CD4-positive, alpha-beta T cell (primary cell): ENCODE measurements at regions not wholly inside any gene's neighbourhood (a gene's known extent, or its start where the extent isn't known, plus 50 kb on each side); places are given as distances from the start of the nearest gene placed in this dataset.
"Not testable (repeated sequence)": the region's sequence is repeated elsewhere in the genome, so short reads cannot be mapped to it uniquely, and the experiment has no call there.

ENCODE experiments used
- ATAC-seq: fragments of 200-7000 bp; cut with Tn5 transposase; one replicate; pipeline ENCODE4 v1.10.0; 2022; ENCODE audit warnings: mild to moderate bottlenecking; ENCODE audit not compliant: poor library complexity
- CTCF ChIA-PET: fragments of 350-600 bp; sonication (Branson Sonifier 250); formaldehyde crosslinking; loops from one replicate; lab custom pipeline; 2021; ENCODE audit warnings: antibody characterized with exemption, inconsistent platforms; lab: Charles Lee
- POLR2A ChIA-PET: fragments of 350-600 bp; sonication (Branson Sonifier 250); formaldehyde crosslinking; loops from one replicate; lab custom pipeline; 2021; ENCODE audit warnings: antibody characterized with exemption, inconsistent platforms; lab: Charles Lee
- DNase-seq, 14 experiments: peaks; one replicate each; pipeline ENCODE4 v3.0.0-alpha.2; 2013 to 2020; ENCODE audit warnings: mixed read lengths in 2 of 14
- H3K27ac ChIP-seq, 2 donors: one replicate each; pipeline versions ENCODE4 v1.5.1 to v1.7.0; 2013; ENCODE audit warnings: low read length in 2 of 2, low read depth in 1 of 2, mild to moderate bottlenecking in 1 of 2
- H3K27me3 ChIP-seq, 2 experiments: 1 replicate in 1 of 2; 2 replicates in 1 of 2; pipeline versions ENCODE4 v1.6.1 to v1.7.0; 2013; ENCODE audit warnings: low read length in 2 of 2, control low read depth in 1 of 2, mild to moderate bottlenecking in 1 of 2, moderate library complexity in 1 of 2; ENCODE audit not compliant: insufficient read depth in 2 of 2, control insufficient read depth in 1 of 2
- H3K36me3 ChIP-seq: one replicate; pipeline ENCODE4 v1.6.1; 2013; ENCODE audit warnings: low read length, control low read depth; ENCODE audit not compliant: insufficient read depth
- H3K4me1 ChIP-seq: one replicate; pipeline ENCODE4 v1.6.1; 2013; ENCODE audit warnings: low read length, control low read depth; ENCODE audit not compliant: insufficient read depth
- H3K4me3 ChIP-seq: one replicate; pipeline ENCODE4 v1.5.1; 2013; ENCODE audit warnings: mild to moderate bottlenecking, low read length, moderate library complexity
- H3K9me3 ChIP-seq, 2 experiments: 1 replicate in 1 of 2; 2 replicates in 1 of 2; pipeline versions ENCODE4 v1.6.1 to v1.7.0; 2013; ENCODE audit warnings: low read length in 2 of 2, mild to moderate bottlenecking in 2 of 2, control low read depth in 1 of 2, moderate library complexity in 1 of 2; ENCODE audit not compliant: control insufficient read depth in 1 of 2, insufficient read depth in 1 of 2
- H3K27ac Mint-ChIP-seq: one replicate; pipeline ENCODE4 v1.8.0; 2020; ENCODE audit warnings: mixed read lengths
- H3K27me3 Mint-ChIP-seq: one replicate; pipeline ENCODE4 v1.8.0; 2021; ENCODE audit warnings: mixed read lengths
- H3K36me3 Mint-ChIP-seq: one replicate; pipeline ENCODE4 v1.8.0; 2021; ENCODE audit warnings: low read depth, mixed read lengths
- H3K4me1 Mint-ChIP-seq: one replicate; pipeline ENCODE4 v1.8.0; 2021; ENCODE audit warnings: low read depth, mixed read lengths
- H3K4me3 Mint-ChIP-seq: one replicate; pipeline ENCODE4 v1.8.0; 2020; ENCODE audit warnings: mild to moderate bottlenecking, mixed read lengths
- H3K9me3 Mint-ChIP-seq: one replicate; pipeline ENCODE4 v1.8.0; 2020; ENCODE audit warnings: mixed read lengths
- intact Hi-C, 2 experiments: fragments of 100-400 bp; cut with DNase I in 1 of 2; cut with micrococcal nuclease in 1 of 2; formaldehyde crosslinking; loops; one replicate each; pipeline versions ENCODE4 v1.15.1 to v1.9.0; 2023 to 2025; cut with DNase I, micrococcal nuclease
- TF ChIP-seq, protein P1 (sequence below): fragments of 200-600 bp; IDR thresholded peaks from one replicate; pipeline ENCODE4 v1.8.0; 2022; ENCODE audit warnings: antibody characterized with exemption, mild to moderate bottlenecking

DNA sequence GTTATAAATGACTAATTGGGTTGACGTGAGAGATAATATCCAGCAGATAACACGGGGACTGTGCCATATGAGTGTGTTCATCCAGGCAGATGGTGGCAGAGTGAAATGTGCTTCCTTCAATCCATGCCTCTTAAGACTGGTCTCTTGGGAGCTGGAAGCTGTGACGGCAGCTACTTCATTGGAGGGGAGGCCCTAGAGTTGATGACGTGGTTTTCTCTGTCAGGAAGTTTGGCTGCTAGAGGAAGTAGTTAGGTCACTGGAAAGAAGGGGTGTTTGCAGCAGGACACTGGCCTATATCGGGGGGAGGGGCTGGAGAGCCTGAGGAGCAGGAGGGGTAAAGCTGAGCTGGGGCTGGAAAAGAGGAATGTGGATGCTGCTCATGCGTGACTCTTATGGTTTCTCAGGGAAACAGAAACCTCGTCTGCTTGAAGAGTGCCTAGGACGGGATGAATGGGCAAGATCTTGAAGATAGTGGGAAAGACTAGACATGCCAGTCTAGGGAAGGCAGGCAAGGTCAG is 3051.6 kb downstream of the RPIA start:
- intact Hi-C loops, POLR2A ChIA-PET, DNase-seq, H3K4me1 Mint-ChIP-seq, H3K4me3 Mint-ChIP-seq, H3K36me3 ChIP-seq, H3K36me3 Mint-ChIP-seq, H3K27ac ChIP-seq, CTCF ChIA-PET, H3K27ac Mint-ChIP-seq, ATAC-seq, H3K27me3 ChIP-seq, H3K4me3 ChIP-seq, H3K9me3 Mint-ChIP-seq, H3K9me3 ChIP-seq, H3K4me1 ChIP-seq: not testable (repeated sequence)
- H3K27me3 Mint-ChIP-seq, result peaks cover 19% of the 10 kb centered on the region

DNA sequence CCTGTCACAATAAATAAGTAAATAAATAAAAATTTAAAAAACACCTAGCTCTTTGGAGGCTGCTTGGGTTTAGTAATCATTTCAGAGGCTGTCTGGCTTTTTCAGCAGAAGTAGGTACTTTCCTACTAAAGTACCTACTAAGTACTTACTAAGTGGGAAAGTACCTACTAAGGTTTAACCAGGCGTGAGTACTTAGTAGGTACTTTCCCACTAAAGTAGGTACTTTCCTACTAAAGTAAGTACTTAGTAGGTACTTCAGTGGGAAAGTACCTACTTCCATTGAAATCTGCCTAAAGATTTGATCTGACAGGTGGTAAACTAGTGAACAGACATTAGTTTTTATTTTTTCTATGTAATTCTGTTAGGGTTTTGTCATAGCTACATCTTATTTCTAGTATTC is 3052.4 kb downstream of the RPIA start:
- H3K4me3 Mint-ChIP-seq, intact Hi-C loops, H3K27me3 ChIP-seq, ATAC-seq, H3K27ac ChIP-seq, POLR2A ChIA-PET, DNase-seq, H3K36me3 ChIP-seq, H3K4me1 Mint-ChIP-seq, H3K9me3 ChIP-seq, H3K27ac Mint-ChIP-seq, CTCF ChIA-PET, H3K36me3 Mint-ChIP-seq, H3K4me3 ChIP-seq, H3K4me1 ChIP-seq, H3K9me3 Mint-ChIP-seq: not testable (repeated sequence)
- peaks cover 25% of the 10 kb centered on the region for H3K27me3 Mint-ChIP-seq

DNA sequence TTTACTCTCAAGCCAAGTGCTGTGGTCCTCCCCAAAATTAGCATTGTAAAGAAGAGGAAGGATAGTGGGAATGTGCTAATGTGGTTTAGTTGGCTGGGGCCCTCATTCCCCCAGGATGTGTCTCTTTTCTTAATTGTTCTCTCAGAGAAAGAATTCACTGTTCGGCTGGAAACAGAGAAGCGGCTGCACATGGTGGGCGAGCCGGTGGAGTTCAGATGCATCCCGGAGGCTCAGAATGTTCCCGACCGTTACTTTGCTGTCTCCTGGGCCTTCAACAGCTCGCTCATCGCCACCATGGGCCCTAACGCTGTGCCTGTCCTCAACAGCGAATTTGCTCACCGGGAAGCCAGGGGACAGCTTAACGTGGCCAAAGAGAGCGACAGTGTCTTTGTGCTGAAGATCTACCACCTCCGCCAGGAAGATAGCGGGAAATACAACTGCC is 3053.2 kb downstream of the RPIA start:
- ATAC-seq, POLR2A ChIA-PET: not testable (repeated sequence)

DNA sequence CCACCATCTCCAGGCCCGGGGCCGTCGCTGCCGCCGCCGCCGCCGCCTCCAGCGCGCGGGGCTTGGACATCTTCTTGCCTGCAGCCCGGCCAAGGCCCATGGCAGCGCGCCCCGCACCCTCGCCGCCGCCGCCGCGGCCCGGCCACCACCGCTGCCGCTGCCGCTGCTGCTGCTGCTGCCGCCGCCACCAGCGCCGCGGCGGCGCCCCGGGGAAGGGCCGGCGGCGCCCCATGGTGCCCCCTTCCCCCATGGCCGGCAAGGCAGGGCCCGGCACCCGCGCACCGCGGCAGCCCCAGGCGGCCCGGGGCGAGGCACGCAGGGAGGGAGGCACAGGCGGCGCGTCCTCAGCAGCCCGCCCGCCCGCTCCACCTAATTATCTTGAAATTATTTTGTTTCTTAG is 3057.4 kb downstream of the RPIA start:
- H3K27me3 ChIP-seq, result no peaks in the 10 kb centered on the region
- Mint-ChIP-seq H3K27ac (no peak overlapping the region), H3K4me3 (no peak overlapping the region), H3K27me3 (peaks cover 27% of the 10 kb centered on the region), H3K36me3 (no peaks in the 10 kb centered on the region), H3K4me1 (no peaks in the 10 kb centered on the region), H3K9me3 (no peaks in the 10 kb centered on the region)
- ChIA-PET CTCF (no interaction called here), POLR2A (no interaction called here)
- ATAC-seq, result peak; percentile 67
- no peaks in the 10 kb centered on the region for H3K36me3 ChIP-seq
- peak in 4 of 14 experiments; percentile 11 to 40 (median 24) for DNase-seq
- peaks cover 0 to 3% of the 10 kb centered on the region in 2 experiments for H3K9me3 ChIP-seq
- TF ChIP-seq, protein P1, sequence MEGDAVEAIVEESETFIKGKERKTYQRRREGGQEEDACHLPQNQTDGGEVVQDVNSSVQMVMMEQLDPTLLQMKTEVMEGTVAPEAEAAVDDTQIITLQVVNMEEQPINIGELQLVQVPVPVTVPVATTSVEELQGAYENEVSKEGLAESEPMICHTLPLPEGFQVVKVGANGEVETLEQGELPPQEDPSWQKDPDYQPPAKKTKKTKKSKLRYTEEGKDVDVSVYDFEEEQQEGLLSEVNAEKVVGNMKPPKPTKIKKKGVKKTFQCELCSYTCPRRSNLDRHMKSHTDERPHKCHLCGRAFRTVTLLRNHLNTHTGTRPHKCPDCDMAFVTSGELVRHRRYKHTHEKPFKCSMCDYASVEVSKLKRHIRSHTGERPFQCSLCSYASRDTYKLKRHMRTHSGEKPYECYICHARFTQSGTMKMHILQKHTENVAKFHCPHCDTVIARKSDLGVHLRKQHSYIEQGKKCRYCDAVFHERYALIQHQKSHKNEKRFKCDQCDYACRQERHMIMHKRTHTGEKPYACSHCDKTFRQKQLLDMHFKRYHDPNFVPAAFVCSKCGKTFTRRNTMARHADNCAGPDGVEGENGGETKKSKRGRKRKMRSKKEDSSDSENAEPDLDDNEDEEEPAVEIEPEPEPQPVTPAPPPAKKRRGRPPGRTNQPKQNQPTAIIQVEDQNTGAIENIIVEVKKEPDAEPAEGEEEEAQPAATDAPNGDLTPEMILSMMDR, result no peak
- intact Hi-C loops, result no loop called here
- no peaks in the 10 kb centered on the region for H3K4me1 ChIP-seq
- H3K4me3 ChIP-seq, result no peak overlapping the region
- no peak overlapping the region for H3K27ac ChIP-seq

More for the DNA sequence above, 3053.2 kb downstream of the RPIA start:
- H3K36me3 ChIP-seq, H3K9me3 ChIP-seq, H3K4me1 Mint-ChIP-seq, H3K9me3 Mint-ChIP-seq, H3K4me3 Mint-ChIP-seq, H3K27ac Mint-ChIP-seq, DNase-seq, H3K4me1 ChIP-seq, H3K36me3 Mint-ChIP-seq, H3K27ac ChIP-seq, CTCF ChIA-PET, H3K4me3 ChIP-seq, intact Hi-C loops, H3K27me3 ChIP-seq: not testable (repeated sequence)
- H3K27me3 Mint-ChIP-seq, result peaks cover 29% of the 10 kb centered on the region

DNA sequence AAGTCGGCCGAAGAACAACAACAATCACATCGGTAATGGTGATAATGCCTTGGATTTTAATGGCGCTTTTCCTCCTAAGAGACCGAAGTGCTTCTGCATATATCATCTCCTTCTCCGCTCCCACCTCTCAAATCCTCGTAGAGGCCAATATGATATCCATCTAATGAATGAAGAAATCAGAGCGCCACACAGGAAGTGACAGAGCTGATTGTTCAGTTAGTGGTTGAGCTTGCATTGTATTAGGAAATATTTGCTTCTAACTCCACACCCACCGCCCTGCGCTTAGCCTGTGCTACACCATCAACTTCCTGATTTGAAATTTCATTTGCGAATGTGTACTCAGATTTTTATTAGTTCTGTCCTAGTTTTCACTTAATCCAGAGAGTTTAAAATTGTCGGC is 3058.2 kb downstream of the RPIA start:
- H3K36me3 ChIP-seq, H3K27ac ChIP-seq, intact Hi-C loops, H3K27me3 ChIP-seq, ATAC-seq, H3K4me1 Mint-ChIP-seq, H3K4me1 ChIP-seq, H3K27ac Mint-ChIP-seq, CTCF ChIA-PET, H3K36me3 Mint-ChIP-seq, POLR2A ChIA-PET, DNase-seq, H3K4me3 ChIP-seq, H3K4me3 Mint-ChIP-seq, H3K9me3 ChIP-seq, H3K9me3 Mint-ChIP-seq: not testable (repeated sequence)
- H3K27me3 Mint-ChIP-seq, result peaks cover 21% of the 10 kb centered on the region

DNA sequence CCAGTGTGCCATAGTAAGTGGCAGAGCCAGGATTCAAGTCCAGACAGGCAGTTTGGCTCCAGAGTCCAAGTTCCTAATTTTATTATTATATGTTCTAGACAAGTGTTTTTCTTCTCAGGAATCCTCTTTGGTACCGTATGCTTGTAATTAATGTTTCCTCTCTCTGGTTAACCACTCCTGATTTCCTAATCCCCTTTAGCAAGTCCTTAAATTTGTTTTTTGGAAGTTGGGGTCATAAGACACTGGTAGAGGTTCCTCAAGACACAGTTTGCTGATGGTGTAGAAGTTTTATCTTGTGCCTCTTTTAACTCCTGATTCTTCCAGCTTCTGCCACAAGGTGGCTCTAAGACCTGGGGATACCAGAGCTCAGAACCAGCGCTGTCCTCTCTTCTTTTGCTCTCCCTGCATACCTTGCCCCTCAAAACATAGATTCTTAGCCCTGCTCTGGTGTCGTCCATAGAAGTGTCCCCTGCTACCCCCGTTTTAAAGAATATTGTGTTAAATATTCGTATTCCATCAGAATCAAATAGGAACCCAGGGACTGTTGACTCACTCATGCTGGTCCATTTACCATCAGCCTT is 3068.0 kb downstream of the RPIA start:
- H3K27ac Mint-ChIP-seq, ATAC-seq, H3K36me3 ChIP-seq, H3K27me3 ChIP-seq, H3K4me3 ChIP-seq, H3K27me3 Mint-ChIP-seq, POLR2A ChIA-PET, H3K9me3 Mint-ChIP-seq, intact Hi-C loops, H3K36me3 Mint-ChIP-seq, H3K27ac ChIP-seq, H3K4me1 Mint-ChIP-seq, H3K4me1 ChIP-seq, DNase-seq, H3K9me3 ChIP-seq, CTCF ChIA-PET, H3K4me3 Mint-ChIP-seq: not testable (repeated sequence)
